Small intestine (tissue), 7 donors: ENCODE measurements at regions not wholly inside any gene's neighbourhood (a gene's known extent, or its start where the extent isn't known, plus 50 kb on each side); places are given as distances from the start of the nearest gene placed in this dataset.

Source experiments
- DNase-seq, 2 donors: peaks; one replicate each; pipeline versions ENCODE4 v3.0.0 to v3.0.0-alpha.2; 2013
- FAIRE-seq: peaks from 2 replicates; lab custom pipeline; 2012; peaks lifted over from hg19 to GRCh38; lab: Jason Lieb, UNC
- H3K27ac ChIP-seq, 3 donors: one replicate each; pipeline ENCODE4 v1.5.1; 2013; ENCODE audit warnings: low read length in 2 of 3, mild to moderate bottlenecking in 2 of 3, control low read depth in 1 of 3, inconsistent platforms in 1 of 3, low read depth in 1 of 3, moderate library complexity in 1 of 3
- H3K27me3 ChIP-seq, 3 donors: one replicate each; pipeline ENCODE4 v1.6.1; 2013; ENCODE audit warnings: low read length in 3 of 3, inconsistent platforms in 1 of 3; ENCODE audit not compliant: control insufficient read depth in 3 of 3, insufficient read depth in 3 of 3
- H3K36me3 ChIP-seq, 3 donors: one replicate each; pipeline ENCODE4 v1.6.1; 2013; ENCODE audit warnings: low read length in 3 of 3, inconsistent platforms in 1 of 3, low read depth in 1 of 3, mild to moderate bottlenecking in 1 of 3, moderate library complexity in 1 of 3; ENCODE audit not compliant: control insufficient read depth in 3 of 3, insufficient read depth in 2 of 3
- H3K4me1 ChIP-seq, 3 donors: one replicate each; pipeline ENCODE4 v1.6.1; 2013; ENCODE audit warnings: low read length in 2 of 3, inconsistent platforms in 1 of 3, low read depth in 1 of 3, mild to moderate bottlenecking in 1 of 3, moderate library complexity in 1 of 3; ENCODE audit not compliant: control insufficient read depth in 3 of 3, insufficient read depth in 2 of 3
- H3K4me3 ChIP-seq, 3 donors: one replicate each; pipeline ENCODE4 v1.5.1; 2013; ENCODE audit warnings: low read length in 3 of 3, control low read depth in 1 of 3, inconsistent platforms in 1 of 3, low read depth in 1 of 3, mild to moderate bottlenecking in 1 of 3, moderate library complexity in 1 of 3
- H3K9me3 ChIP-seq, 2 donors: one replicate each; pipeline ENCODE4 v1.6.1; 2013; ENCODE audit warnings: low read depth in 1 of 2, low read length in 1 of 2; ENCODE audit not compliant: control insufficient read depth in 2 of 2, insufficient read depth in 1 of 2
- WGBS, 3 donors: extraction: QIAGEN DNeasy Blood & Tissue Kit; methylation state at CpG; one replicate each; pipeline ENCODE4 v1.1.7; 2013; 5-methylcytosine and 5-hydroxymethylcytosine counted together
- donor health status: healthy with polysubstance abuse.
- donor health status: control.
- donor health status: control.
- donor health status: Bipolar disorder and iron deficiency.
- donor health status: healthy.

- Histone ChIP-seq H3K27ac (no peak overlapping the region), H3K9me3 (peaks cover 0 to 8% of the 10 kb centered on the region in 2 donors), H3K27me3 (no peaks in the 10 kb centered on the region), H3K4me1 (no peaks in the 10 kb centered on the region), H3K4me3 (no peak overlapping the region), H3K36me3 (no peaks in the 10 kb centered on the region)
- FAIRE-seq (no peak), DNase-seq (no peak)
- 81 to 94% (median 85%) methylated on average over 6 of the region's 6 CpGs for WGBS, 3 donors
Observed at GRCh38 chr3:106255870-106256248, 387.0 kb upstream of the CBLB start.

- no peak overlapping the region for H3K27ac ChIP-seq
- no peak overlapping the region for H3K4me3 ChIP-seq
- no peak for DNase-seq
- no peaks in the 10 kb centered on the region for H3K27me3 ChIP-seq
- no peak for FAIRE-seq
- no peaks in the 10 kb centered on the region for H3K36me3 ChIP-seq
- peaks cover 0 to 2% of the 10 kb centered on the region in 2 donors for H3K9me3 ChIP-seq
- H3K4me1 ChIP-seq: no peaks in the 10 kb centered on the region
- 80 to 86% (median 86%) methylated on average over 11 of the region's 11 CpGs for WGBS, 3 donors
Observed at GRCh38 chr3:106256249-106256957, 387.6 kb upstream of the CBLB start.

- H3K36me3 ChIP-seq: no peaks in the 10 kb centered on the region
- FAIRE-seq (no peak), DNase-seq (no peak)
- H3K4me3 ChIP-seq: no peak overlapping the region
- no peak overlapping the region for H3K27ac ChIP-seq
- WGBS, 3 donors: 91 to 93% (median 93%) methylated on average over 3 of the region's 3 CpGs
- peaks cover 0 to 3% (median 0%) of the 10 kb centered on the region in 3 donors for H3K4me1 ChIP-seq
- no peaks in the 10 kb centered on the region for H3K27me3 ChIP-seq
- no peaks in the 10 kb centered on the region for H3K9me3 ChIP-seq
Observed at GRCh38 chr3:106257172-106257571, 388.4 kb upstream of the CBLB start.

GRCh38 chr3:106261396-106261795 is 392.6 kb upstream of the CBLB start:
- no peak for DNase-seq
- no peaks in the 10 kb centered on the region for H3K9me3 ChIP-seq
- no peak overlapping the region for H3K4me3 ChIP-seq
- H3K27ac ChIP-seq: no peak overlapping the region
- H3K27me3 ChIP-seq: no peaks in the 10 kb centered on the region
- H3K36me3 ChIP-seq: no peaks in the 10 kb centered on the region
- 88 to 96% (median 95%) methylated on average over 1 of the region's 1 CpG for WGBS, 3 donors
- no peak for FAIRE-seq
- H3K4me1 ChIP-seq: peaks cover 0 to 8% (median 2%) of the 10 kb centered on the region in 3 donors

- H3K9me3 ChIP-seq: no peaks in the 10 kb centered on the region
- no peaks in the 10 kb centered on the region for H3K27me3 ChIP-seq
- FAIRE-seq: no peak
- WGBS, 3 donors: 71 to 81% (median 76%) methylated on average over 2 of the region's 2 CpGs
- no peak overlapping the region for H3K4me3 ChIP-seq
- H3K4me1 ChIP-seq: peaks cover 0 to 8% (median 2%) of the 10 kb centered on the region in 3 donors
- H3K36me3 ChIP-seq: no peaks in the 10 kb centered on the region
- H3K27ac ChIP-seq: peak overlapping the region in 1 of 3 donors; percentile 52
- no peak for DNase-seq
Observed at GRCh38 chr3:106261915-106262683, 393.3 kb upstream of the CBLB start.

- peak overlapping the region in 1 of 3 donors; percentile 52 for H3K27ac ChIP-seq
- no peaks in the 10 kb centered on the region for H3K27me3 ChIP-seq
- H3K4me1 ChIP-seq: peaks cover 0 to 8% (median 2%) of the 10 kb centered on the region in 3 donors
- H3K4me3 ChIP-seq: no peak overlapping the region
- WGBS, 3 donors: 31 to 63% (median 49%) methylated on average over 5 of the region's 5 CpGs
- no peaks in the 10 kb centered on the region for H3K9me3 ChIP-seq
- no peaks in the 10 kb centered on the region for H3K36me3 ChIP-seq
- FAIRE-seq: no peak
- DNase-seq: peak in 1 of 2 donors; percentile 78
Observed at GRCh38 chr3:106263011-106263410, 394.2 kb upstream of the CBLB start.

DNA sequence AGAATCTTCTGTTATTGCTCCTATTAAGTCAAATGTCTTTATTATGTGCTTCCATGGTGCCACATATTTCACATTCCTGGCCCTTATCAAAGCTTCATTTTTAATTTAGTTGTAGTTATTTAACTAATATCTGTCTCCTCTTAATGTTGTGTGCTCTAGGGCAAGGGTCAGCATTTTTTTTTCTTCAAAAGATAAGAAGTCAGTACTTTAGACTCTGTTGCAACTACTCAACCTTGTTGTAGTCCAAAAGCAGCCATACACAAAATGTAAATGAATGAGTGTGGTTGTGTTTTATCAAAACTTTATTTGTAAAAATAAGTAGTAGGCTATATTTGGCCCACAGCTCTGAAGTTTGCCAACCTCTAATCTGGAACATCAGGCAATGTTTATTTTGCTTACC is 394.7 kb upstream of the CBLB start:
- Histone ChIP-seq H3K4me3 (no peak overlapping the region), H3K9me3 (no peaks in the 10 kb centered on the region), H3K4me1 (peaks cover 0 to 8% (median 2%) of the 10 kb centered on the region in 3 donors), H3K36me3 (no peaks in the 10 kb centered on the region), H3K27ac (peak overlapping the region in 1 of 3 donors; percentile 52), H3K27me3 (no peaks in the 10 kb centered on the region)
- FAIRE-seq: no peak
- DNase-seq: peak; percentile 65 to 84

DNA sequence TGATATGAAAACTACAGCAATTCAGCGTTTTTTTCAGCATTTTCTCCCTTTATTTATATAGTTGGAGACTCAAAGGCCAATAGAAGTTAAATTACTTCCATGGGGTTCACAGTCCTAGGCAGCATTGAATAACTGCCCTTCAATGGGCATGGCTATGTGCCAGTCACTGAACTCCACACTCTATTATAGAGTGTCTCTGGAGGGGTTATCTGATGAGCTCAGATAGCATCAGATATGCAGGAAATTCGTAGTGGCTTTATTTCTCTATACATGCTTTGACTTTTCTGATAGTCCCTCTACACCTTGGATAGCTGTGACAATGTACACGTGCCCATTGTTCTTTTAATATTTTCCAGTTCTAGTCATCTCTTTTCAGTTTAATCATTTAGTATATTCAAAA is 396.9 kb upstream of the CBLB start:
- H3K4me3 ChIP-seq: no peak overlapping the region
- 29 to 40% (median 38%) methylated on average over 3 of the region's 3 CpGs for WGBS, 3 donors
- FAIRE-seq (no peak), DNase-seq (no peak)
- H3K27ac ChIP-seq: no peak overlapping the region
- no peaks in the 10 kb centered on the region for H3K27me3 ChIP-seq
- H3K36me3 ChIP-seq: no peaks in the 10 kb centered on the region
- H3K9me3 ChIP-seq: no peaks in the 10 kb centered on the region
- peaks cover 0 to 8% (median 2%) of the 10 kb centered on the region in 3 donors for H3K4me1 ChIP-seq
